ENCODE measurements at regions not wholly inside any gene's neighbourhood (a gene's known extent, or its start where the extent isn't known, plus 50 kb on each side); places are given as distances from the start of the nearest gene placed in this dataset.

DNA sequence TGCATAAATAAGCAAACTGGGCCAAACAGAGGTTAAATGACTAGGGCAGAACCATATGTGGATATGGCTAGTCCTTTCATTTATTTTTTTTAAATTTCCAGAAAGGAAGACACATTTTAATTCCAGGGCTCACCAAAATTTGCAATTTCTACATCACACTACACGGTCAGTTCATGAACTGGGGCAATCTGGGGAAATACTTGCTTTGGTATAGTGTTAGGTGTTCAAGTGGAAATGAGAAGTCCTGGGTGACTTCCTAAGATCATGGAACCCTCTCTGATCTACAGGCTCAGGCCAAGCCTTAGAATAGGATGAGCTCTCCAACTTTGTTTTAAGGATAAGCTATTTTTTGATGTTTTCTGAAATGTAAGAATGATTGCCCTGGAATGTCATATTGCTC is 128.6 kb upstream of the SPACA1 start:
- intact Hi-C loops (cut with DNase I) = no loop called here
- Histone ChIP-seq H3K36me3 (ENCODE audit: control insufficient read depth in 2 of 3, insufficient read depth in 3 of 3, low read length in 3 of 3) (no peaks in the 10 kb centered on the region), H3K9ac (ENCODE audit: low read length in 3 of 3) (no peak overlapping the region), H3K4me3 (ENCODE audit: low read length in 3 of 3) (no peak overlapping the region), H3K9me3 (ENCODE audit: control insufficient read depth in 2 of 3, insufficient read depth in 1 of 3, low read length in 3 of 3) (no peaks in the 10 kb centered on the region), H3K27ac (ENCODE audit: low read depth in 2 of 2, low read length in 2 of 2) (no peak overlapping the region), H3K4me1 (ENCODE audit: control insufficient read depth in 2 of 3, insufficient read depth in 2 of 3, low read depth in 1 of 3, low read length in 3 of 3) (no peaks in the 10 kb centered on the region), H3K27me3 (ENCODE audit: control insufficient read depth, insufficient read depth, low read length) (no peaks in the 10 kb centered on the region)
- FAIRE-seq (no peak), DNase-seq (no peak)
- TF ChIP-seq, protein P1, sequence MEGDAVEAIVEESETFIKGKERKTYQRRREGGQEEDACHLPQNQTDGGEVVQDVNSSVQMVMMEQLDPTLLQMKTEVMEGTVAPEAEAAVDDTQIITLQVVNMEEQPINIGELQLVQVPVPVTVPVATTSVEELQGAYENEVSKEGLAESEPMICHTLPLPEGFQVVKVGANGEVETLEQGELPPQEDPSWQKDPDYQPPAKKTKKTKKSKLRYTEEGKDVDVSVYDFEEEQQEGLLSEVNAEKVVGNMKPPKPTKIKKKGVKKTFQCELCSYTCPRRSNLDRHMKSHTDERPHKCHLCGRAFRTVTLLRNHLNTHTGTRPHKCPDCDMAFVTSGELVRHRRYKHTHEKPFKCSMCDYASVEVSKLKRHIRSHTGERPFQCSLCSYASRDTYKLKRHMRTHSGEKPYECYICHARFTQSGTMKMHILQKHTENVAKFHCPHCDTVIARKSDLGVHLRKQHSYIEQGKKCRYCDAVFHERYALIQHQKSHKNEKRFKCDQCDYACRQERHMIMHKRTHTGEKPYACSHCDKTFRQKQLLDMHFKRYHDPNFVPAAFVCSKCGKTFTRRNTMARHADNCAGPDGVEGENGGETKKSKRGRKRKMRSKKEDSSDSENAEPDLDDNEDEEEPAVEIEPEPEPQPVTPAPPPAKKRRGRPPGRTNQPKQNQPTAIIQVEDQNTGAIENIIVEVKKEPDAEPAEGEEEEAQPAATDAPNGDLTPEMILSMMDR (IDR thresholded peaks at IDR 0.05; ENCODE audit: borderline replicate concordance, extremely low read depth, insufficient read depth) = no peak

DNA sequence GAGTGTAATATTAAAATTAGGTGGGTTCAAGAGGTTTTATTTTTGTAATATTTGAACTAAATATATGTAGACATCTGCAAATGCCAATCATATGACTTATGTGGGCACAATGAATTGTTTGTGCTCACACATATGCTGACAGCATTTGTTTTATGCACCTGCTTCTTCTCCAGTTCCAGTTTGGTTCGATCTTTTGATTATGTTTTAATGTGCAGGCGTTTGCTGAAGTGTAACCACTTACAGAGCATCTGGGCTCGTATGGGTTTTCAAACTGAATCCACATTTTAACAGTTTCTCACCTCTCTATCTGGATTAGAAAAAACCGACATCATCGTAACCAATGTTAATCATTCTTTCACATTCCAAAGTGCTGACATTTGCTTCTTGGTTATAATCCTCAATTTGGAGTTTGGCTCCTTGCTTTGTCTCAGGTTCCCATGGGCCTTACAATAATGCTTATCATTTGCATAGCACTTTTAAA is 129.1 kb upstream of the SPACA1 start:
- DNase-seq (no peak), FAIRE-seq (no peak)
- Histone ChIP-seq H3K27me3 (ENCODE audit: control insufficient read depth, insufficient read depth, low read length) (no peaks in the 10 kb centered on the region), H3K36me3 (ENCODE audit: control insufficient read depth in 2 of 3, insufficient read depth in 3 of 3, low read length in 3 of 3) (no peaks in the 10 kb centered on the region), H3K9me3 (ENCODE audit: control insufficient read depth in 2 of 3, insufficient read depth in 1 of 3, low read length in 3 of 3) (no peaks in the 10 kb centered on the region), H3K4me3 (ENCODE audit: low read length in 3 of 3) (no peak overlapping the region), H3K9ac (ENCODE audit: low read length in 3 of 3) (no peak overlapping the region), H3K27ac (ENCODE audit: low read depth in 2 of 2, low read length in 2 of 2) (no peak overlapping the region), H3K4me1 (ENCODE audit: control insufficient read depth in 2 of 3, insufficient read depth in 2 of 3, low read depth in 1 of 3, low read length in 3 of 3) (no peaks in the 10 kb centered on the region)
- TF ChIP-seq, protein P1 (IDR thresholded peaks at IDR 0.05; ENCODE audit: borderline replicate concordance, extremely low read depth, insufficient read depth) = no peak
- intact Hi-C loops (cut with DNase I) = no loop called here

DNA sequence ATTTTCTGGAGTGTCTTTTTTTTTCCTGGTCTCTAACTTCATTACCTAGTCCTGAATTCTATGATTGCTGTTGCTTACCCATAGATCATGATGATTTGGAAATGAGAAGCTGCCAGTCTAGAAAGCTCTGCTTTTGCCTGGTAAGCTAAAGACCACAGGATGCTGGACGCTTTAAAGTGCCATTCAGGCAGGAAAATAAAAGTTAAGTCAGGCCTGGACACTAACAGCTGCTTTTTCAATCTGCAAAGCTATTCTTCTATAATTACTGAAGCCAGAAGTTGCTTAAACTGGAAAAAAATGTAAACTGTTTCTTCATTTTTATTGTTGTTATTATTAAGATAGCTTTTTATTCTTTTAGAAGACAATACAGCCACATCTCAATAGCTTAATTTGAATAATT is 129.8 kb upstream of the SPACA1 start:
- TF ChIP-seq, protein P1 (IDR thresholded peaks at IDR 0.05; ENCODE audit: borderline replicate concordance, extremely low read depth, insufficient read depth) = no peak
- Histone ChIP-seq H3K27ac (ENCODE audit: low read depth in 2 of 2, low read length in 2 of 2) (no peak overlapping the region), H3K4me1 (ENCODE audit: control insufficient read depth in 2 of 3, insufficient read depth in 2 of 3, low read depth in 1 of 3, low read length in 3 of 3) (no peaks in the 10 kb centered on the region), H3K4me3 (ENCODE audit: low read length in 3 of 3) (no peak overlapping the region), H3K27me3 (ENCODE audit: control insufficient read depth, insufficient read depth, low read length) (no peaks in the 10 kb centered on the region), H3K36me3 (ENCODE audit: control insufficient read depth in 2 of 3, insufficient read depth in 3 of 3, low read length in 3 of 3) (no peaks in the 10 kb centered on the region), H3K9me3 (ENCODE audit: control insufficient read depth in 2 of 3, insufficient read depth in 1 of 3, low read length in 3 of 3) (no peaks in the 10 kb centered on the region), H3K9ac (ENCODE audit: low read length in 3 of 3) (no peak overlapping the region)
- intact Hi-C loops (cut with DNase I) = no loop called here
- FAIRE-seq (no peak), DNase-seq (no peak)

DNA sequence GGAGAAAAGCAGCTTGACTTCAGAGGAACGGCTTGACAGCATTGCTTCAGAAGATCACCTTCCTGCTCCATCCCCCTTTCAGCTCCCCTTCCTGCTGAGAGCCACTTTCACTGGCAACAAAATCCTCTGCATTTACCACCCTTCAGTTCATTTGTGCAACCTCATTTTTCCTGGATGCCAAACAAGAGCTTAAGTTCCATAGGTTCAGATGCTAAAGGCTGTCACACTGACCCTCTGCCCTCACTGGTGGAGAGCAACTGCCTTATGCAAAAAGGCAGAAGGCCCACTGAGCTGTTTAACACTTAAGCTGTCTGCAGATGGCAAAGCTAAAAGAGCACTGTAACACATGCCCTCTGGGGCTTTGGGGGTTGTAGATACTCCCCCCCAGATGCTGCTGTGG is 131.2 kb upstream of the SPACA1 start:
- DNase-seq = no peak
- Histone ChIP-seq H3K9me3 (ENCODE audit: control insufficient read depth in 2 of 3, insufficient read depth in 1 of 3, low read length in 3 of 3) (no peaks in the 10 kb centered on the region), H3K27me3 (ENCODE audit: control insufficient read depth, insufficient read depth, low read length) (no peaks in the 10 kb centered on the region), H3K36me3 (ENCODE audit: control insufficient read depth in 2 of 3, insufficient read depth in 3 of 3, low read length in 3 of 3) (no peaks in the 10 kb centered on the region), H3K4me3 (ENCODE audit: low read length in 3 of 3) (no peak overlapping the region), H3K4me1 (ENCODE audit: control insufficient read depth in 2 of 3, insufficient read depth in 2 of 3, low read depth in 1 of 3, low read length in 3 of 3) (no peaks in the 10 kb centered on the region), H3K9ac (ENCODE audit: low read length in 3 of 3) (no peak overlapping the region), H3K27ac (ENCODE audit: low read depth in 2 of 2, low read length in 2 of 2) (no peak overlapping the region)
- TF ChIP-seq, protein P1 (IDR thresholded peaks at IDR 0.05; ENCODE audit: borderline replicate concordance, extremely low read depth, insufficient read depth) = no peak
- FAIRE-seq = no peak
- intact Hi-C loops (cut with DNase I) = no loop called here

Data from kidney (tissue), 13 donors.